ENCODE measurements at regions not wholly inside any gene's neighbourhood (a gene's known extent, or its start where the extent isn't known, plus 50 kb on each side); places are given as distances from the start of the nearest gene placed in this dataset.

DNA sequence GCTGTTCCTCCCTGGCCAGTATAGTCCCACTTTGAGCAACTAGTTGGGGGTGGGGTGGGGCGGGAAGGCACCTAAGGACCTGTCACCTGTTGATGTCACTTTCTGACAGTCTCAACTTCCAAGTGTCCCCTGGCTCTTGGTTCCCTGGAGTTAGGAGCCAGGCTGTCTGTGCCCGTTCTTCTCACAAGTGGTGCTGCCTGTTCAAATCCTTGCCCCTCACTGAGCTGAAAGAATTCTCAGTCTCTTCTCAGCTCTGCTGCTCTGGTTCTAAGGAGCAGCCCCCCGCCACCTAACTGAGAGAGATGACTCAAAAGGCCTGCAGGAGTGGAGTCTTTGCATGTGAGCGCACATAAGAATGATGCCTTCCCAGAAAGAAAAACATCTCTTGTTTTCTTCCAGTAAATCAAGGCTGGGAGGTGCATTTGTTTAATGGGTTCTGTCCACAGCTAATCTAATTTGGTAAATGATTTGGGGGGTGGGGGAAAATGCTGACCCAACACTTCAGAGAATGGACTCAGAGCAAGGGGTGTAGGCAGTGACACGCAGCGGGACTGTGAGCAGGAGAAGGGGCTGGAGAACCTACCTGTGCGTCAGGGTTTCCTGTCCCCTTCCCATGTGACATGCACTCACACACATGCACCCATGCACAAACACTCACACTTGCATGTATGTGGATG, 78.2 kb upstream of the NLRP1 start:
- H3K36me3 ChIP-seq (ENCODE audit: control insufficient read depth in 2 of 3, insufficient read depth in 3 of 3, low read length in 3 of 3) = no peaks in the 10 kb centered on the region
- H3K9ac ChIP-seq (ENCODE audit: low read length in 3 of 3) = no peak overlapping the region
- H3K9me3 ChIP-seq (ENCODE audit: control insufficient read depth in 2 of 3, insufficient read depth in 1 of 3, low read length in 3 of 3) = no peaks in the 10 kb centered on the region
- intact Hi-C loops (cut with DNase I) = no loop called here
- no peaks in the 10 kb centered on the region for H3K27me3 ChIP-seq (ENCODE audit: control insufficient read depth, insufficient read depth, low read length)
- TF ChIP-seq, protein P1, sequence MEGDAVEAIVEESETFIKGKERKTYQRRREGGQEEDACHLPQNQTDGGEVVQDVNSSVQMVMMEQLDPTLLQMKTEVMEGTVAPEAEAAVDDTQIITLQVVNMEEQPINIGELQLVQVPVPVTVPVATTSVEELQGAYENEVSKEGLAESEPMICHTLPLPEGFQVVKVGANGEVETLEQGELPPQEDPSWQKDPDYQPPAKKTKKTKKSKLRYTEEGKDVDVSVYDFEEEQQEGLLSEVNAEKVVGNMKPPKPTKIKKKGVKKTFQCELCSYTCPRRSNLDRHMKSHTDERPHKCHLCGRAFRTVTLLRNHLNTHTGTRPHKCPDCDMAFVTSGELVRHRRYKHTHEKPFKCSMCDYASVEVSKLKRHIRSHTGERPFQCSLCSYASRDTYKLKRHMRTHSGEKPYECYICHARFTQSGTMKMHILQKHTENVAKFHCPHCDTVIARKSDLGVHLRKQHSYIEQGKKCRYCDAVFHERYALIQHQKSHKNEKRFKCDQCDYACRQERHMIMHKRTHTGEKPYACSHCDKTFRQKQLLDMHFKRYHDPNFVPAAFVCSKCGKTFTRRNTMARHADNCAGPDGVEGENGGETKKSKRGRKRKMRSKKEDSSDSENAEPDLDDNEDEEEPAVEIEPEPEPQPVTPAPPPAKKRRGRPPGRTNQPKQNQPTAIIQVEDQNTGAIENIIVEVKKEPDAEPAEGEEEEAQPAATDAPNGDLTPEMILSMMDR (IDR thresholded peaks at IDR 0.05; ENCODE audit: borderline replicate concordance, extremely low read depth, insufficient read depth) = no peak
- H3K27ac ChIP-seq (ENCODE audit: low read depth in 2 of 2, low read length in 2 of 2) = no peak overlapping the region
- DNase-seq = peak in 3 of 5 donors; percentile 32 to 67 (median 63)
- H3K4me1 ChIP-seq (ENCODE audit: control insufficient read depth in 2 of 3, insufficient read depth in 2 of 3, low read depth in 1 of 3, low read length in 3 of 3) = no peaks in the 10 kb centered on the region
- H3K4me3 ChIP-seq (ENCODE audit: low read length in 3 of 3) = no peak overlapping the region
- FAIRE-seq = no peak

DNA sequence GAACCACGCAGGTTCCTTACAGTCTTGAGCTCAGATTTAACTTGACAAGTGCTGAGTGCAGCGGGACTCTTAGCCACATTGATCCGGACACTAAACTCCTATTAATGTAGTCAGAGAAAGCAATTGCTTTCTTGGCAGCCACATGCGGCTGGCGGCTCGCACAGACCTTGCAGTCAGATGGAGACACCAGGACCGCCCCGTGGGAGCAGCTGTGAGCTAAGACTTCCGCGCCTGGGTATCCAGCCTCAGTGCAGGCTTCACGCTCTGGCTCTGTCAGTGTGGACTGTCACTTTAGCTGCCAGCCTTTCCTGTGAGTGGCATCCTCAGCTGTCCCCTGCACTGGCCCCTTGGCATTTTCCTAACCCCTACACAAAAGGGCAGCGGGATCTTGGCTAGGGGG, 80.9 kb upstream of the NLRP1 start:
- TF ChIP-seq, protein P1 (IDR thresholded peaks at IDR 0.05; ENCODE audit: borderline replicate concordance, extremely low read depth, insufficient read depth) = no peak
- no peaks in the 10 kb centered on the region for H3K9me3 ChIP-seq (ENCODE audit: control insufficient read depth in 2 of 3, insufficient read depth in 1 of 3, low read length in 3 of 3)
- no peaks in the 10 kb centered on the region for H3K36me3 ChIP-seq (ENCODE audit: control insufficient read depth in 2 of 3, insufficient read depth in 3 of 3, low read length in 3 of 3)
- DNase-seq (peak in 3 of 5 donors; percentile 32 to 57 (median 33)), FAIRE-seq (no peak)
- H3K4me1 ChIP-seq (ENCODE audit: control insufficient read depth in 2 of 3, insufficient read depth in 2 of 3, low read depth in 1 of 3, low read length in 3 of 3) = no peaks in the 10 kb centered on the region
- H3K27me3 ChIP-seq (ENCODE audit: control insufficient read depth, insufficient read depth, low read length) = no peaks in the 10 kb centered on the region
- no peak overlapping the region for H3K9ac ChIP-seq (ENCODE audit: low read length in 3 of 3)
- intact Hi-C loops (cut with DNase I) = no loop called here
- no peak overlapping the region for H3K4me3 ChIP-seq (ENCODE audit: low read length in 3 of 3)
- no peak overlapping the region for H3K27ac ChIP-seq (ENCODE audit: low read depth in 2 of 2, low read length in 2 of 2)

GRCh38 chr17:5667871-5668270, 83.6 kb upstream of the NLRP1 start:
- Histone ChIP-seq H3K9ac (ENCODE audit: low read length in 3 of 3) (no peak overlapping the region), H3K4me3 (ENCODE audit: low read length in 3 of 3) (no peak overlapping the region), H3K27ac (ENCODE audit: low read depth in 2 of 2, low read length in 2 of 2) (no peak overlapping the region), H3K27me3 (ENCODE audit: control insufficient read depth, insufficient read depth, low read length) (no peaks in the 10 kb centered on the region), H3K9me3 (ENCODE audit: control insufficient read depth in 2 of 3, insufficient read depth in 1 of 3, low read length in 3 of 3) (no peaks in the 10 kb centered on the region), H3K36me3 (ENCODE audit: control insufficient read depth in 2 of 3, insufficient read depth in 3 of 3, low read length in 3 of 3) (no peaks in the 10 kb centered on the region), H3K4me1 (ENCODE audit: control insufficient read depth in 2 of 3, insufficient read depth in 2 of 3, low read depth in 1 of 3, low read length in 3 of 3) (no peaks in the 10 kb centered on the region)
- intact Hi-C loops (cut with DNase I) = no loop called here
- FAIRE-seq = no peak
- no peak for DNase-seq
- TF ChIP-seq, protein P1 (IDR thresholded peaks at IDR 0.05; ENCODE audit: borderline replicate concordance, extremely low read depth, insufficient read depth) = no peak

All from kidney (tissue), 13 donors.